ENCODE measurements at regions not wholly inside any gene's neighbourhood (a gene's known extent, or its start where the extent isn't known, plus 50 kb on each side); places are given as distances from the start of the nearest gene placed in this dataset.

GRCh38 chr2:18276583-18277075 is 283.8 kb downstream of the RDH14 start:
- Histone ChIP-seq H3K36me3 (ENCODE audit: insufficient read depth) (no peaks in the 10 kb centered on the region), H2AFZ (no peak overlapping the region), H3K27me3 (ENCODE audit: insufficient read depth) (no peaks in the 10 kb centered on the region), H3F3A (replicated peaks; ENCODE audit: low read depth) (no peaks in the 10 kb centered on the region), H3K27ac (ENCODE audit: low read depth) (no peak overlapping the region), H3K9me2 (ENCODE audit: insufficient read depth) (no peaks in the 10 kb centered on the region), H3K4me1 (ENCODE audit: insufficient read depth) (no peaks in the 10 kb centered on the region), H3K4me2 (no peak overlapping the region), H3K79me2 (replicated peaks; ENCODE audit: insufficient read depth) (no peaks in the 10 kb centered on the region), H4K20me1 (replicated peaks; ENCODE audit: insufficient read depth) (no peaks in the 10 kb centered on the region), H3K4me3 (no peak overlapping the region)
- no peak for ATAC-seq
- Mint-ChIP-seq H3K4me3 (no peak overlapping the region), H3K27me3 (ENCODE audit: insufficient read depth, low read depth, poor library complexity) (peaks cover 3% of the 10 kb centered on the region), H3K9me3 (no peaks in the 10 kb centered on the region), H3K27ac (no peak overlapping the region), H3K4me1 (no peaks in the 10 kb centered on the region), H3K36me3 (ENCODE audit: low read depth) (no peaks in the 10 kb centered on the region; the same call in 2 of the 3 replicates)
- TF ChIP-seq EZH2 (IDR thresholded peaks at IDR 0.05; ENCODE audit: low read depth, unreplicated experiment) (no peak), STAT1 (IDR thresholded peaks at IDR 0.05; ENCODE audit: unreplicated experiment) (no peak), ZNF331 (CRISPR knock-in tag; IDR thresholded peaks at IDR 0.05; ENCODE audit: low read depth) (no peak), JUNB (IDR thresholded peaks at IDR 0.05; ENCODE audit: unreplicated experiment) (no peak)
- DNase-seq (ENCODE audit: low spot score) = no peak

DNA sequence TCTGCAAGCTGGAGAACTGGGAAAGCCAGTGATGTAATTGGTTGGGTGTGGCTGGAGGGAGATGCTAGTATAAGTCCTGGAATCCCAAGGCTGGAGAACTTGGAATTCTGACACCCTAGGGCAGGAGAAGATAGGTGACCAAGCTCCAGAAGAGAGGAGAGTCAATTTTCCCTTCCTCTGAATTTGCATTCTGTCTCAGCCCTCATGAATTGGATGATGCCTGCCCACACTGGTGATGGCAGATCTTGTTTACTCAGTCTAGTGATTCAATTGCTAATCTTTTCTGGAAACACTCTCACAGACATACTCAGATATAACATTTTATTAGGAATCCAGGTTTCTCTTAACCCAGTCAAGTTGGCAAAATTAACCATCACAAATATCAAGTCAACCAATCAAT is 287.2 kb downstream of the RDH14 start:
- H3K9me3 Mint-ChIP-seq = peaks cover 4% of the 10 kb centered on the region; the same call in 1 of the 3 replicates
- Histone ChIP-seq H3K4me1 (ENCODE audit: insufficient read depth) (no peaks in the 10 kb centered on the region), H3K4me3 (no peak overlapping the region), H3F3A (replicated peaks; ENCODE audit: low read depth) (no peaks in the 10 kb centered on the region), H3K36me3 (ENCODE audit: insufficient read depth) (no peaks in the 10 kb centered on the region), H3K27ac (ENCODE audit: low read depth) (no peak overlapping the region), H3K4me2 (no peak overlapping the region), H3K79me2 (replicated peaks; ENCODE audit: insufficient read depth) (no peaks in the 10 kb centered on the region), H2AFZ (no peak overlapping the region), H3K9me2 (ENCODE audit: insufficient read depth) (no peaks in the 10 kb centered on the region), H4K20me1 (replicated peaks; ENCODE audit: insufficient read depth) (no peaks in the 10 kb centered on the region), H3K27me3 (ENCODE audit: insufficient read depth) (no peaks in the 10 kb centered on the region)
- H3K27me3 Mint-ChIP-seq (ENCODE audit: insufficient read depth, low read depth, poor library complexity) = peaks cover 3% of the 10 kb centered on the region
- H3K4me1 Mint-ChIP-seq = no peaks in the 10 kb centered on the region
- DNase-seq (ENCODE audit: low spot score) (no peak), ATAC-seq (no peak)
- no peaks in the 10 kb centered on the region; the same call in 2 of the 3 replicates for H3K36me3 Mint-ChIP-seq (ENCODE audit: low read depth)
- H3K4me3 Mint-ChIP-seq = no peak overlapping the region
- TF ChIP-seq NANOG (IDR thresholded peaks at IDR 0.05; ENCODE audit: borderline replicate concordance) = no peak
- no peak for TF ChIP-seq CREB1 (CRISPR knock-in tag; IDR thresholded peaks at IDR 0.05; ENCODE audit: low read depth)
- no peak for TF ChIP-seq JUNB (IDR thresholded peaks at IDR 0.05; ENCODE audit: unreplicated experiment)
- TF ChIP-seq EZH2 (IDR thresholded peaks at IDR 0.05; ENCODE audit: low read depth, unreplicated experiment) = no peak
- TF ChIP-seq ZNF331 (CRISPR knock-in tag; IDR thresholded peaks at IDR 0.05; ENCODE audit: low read depth) = no peak
- TF ChIP-seq, protein P1, sequence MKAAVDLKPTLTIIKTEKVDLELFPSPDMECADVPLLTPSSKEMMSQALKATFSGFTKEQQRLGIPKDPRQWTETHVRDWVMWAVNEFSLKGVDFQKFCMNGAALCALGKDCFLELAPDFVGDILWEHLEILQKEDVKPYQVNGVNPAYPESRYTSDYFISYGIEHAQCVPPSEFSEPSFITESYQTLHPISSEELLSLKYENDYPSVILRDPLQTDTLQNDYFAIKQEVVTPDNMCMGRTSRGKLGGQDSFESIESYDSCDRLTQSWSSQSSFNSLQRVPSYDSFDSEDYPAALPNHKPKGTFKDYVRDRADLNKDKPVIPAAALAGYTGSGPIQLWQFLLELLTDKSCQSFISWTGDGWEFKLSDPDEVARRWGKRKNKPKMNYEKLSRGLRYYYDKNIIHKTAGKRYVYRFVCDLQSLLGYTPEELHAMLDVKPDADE (IDR thresholded peaks at IDR 0.05) = no peak
- no peak for TF ChIP-seq EZH2phosphoT487 (IDR thresholded peaks at IDR 0.05; ENCODE audit: unreplicated experiment)
- TF ChIP-seq ZNF114 (CRISPR knock-in tag; IDR thresholded peaks at IDR 0.05) = no peak
- TF ChIP-seq REST (IDR thresholded peaks at IDR 0.05; ENCODE audit: unreplicated experiment) = no peak
- TF ChIP-seq POLR2AphosphoS5 (IDR thresholded peaks at IDR 0.05; ENCODE audit: low read depth) = no peak
- H3K27ac Mint-ChIP-seq = no peak overlapping the region
